OCI-LY1 (cell line): ENCODE measurements at regions not wholly inside any gene's neighbourhood (a gene's known extent, or its start where the extent isn't known, plus 50 kb on each side); places are given as distances from the start of the nearest gene placed in this dataset.

Experiments used
- H2AFZ ChIP-seq: fragments of 200-600 bp; sonication (generic), shearing (Covaris generic); 2 replicates; pipeline ENCODE4 v1.6.0; 2014; ENCODE audit warnings: antibody characterized with exemption, mild to moderate bottlenecking, low read length
- H3F3A ChIP-seq: fragments of 200-600 bp; sonication (generic), shearing (Covaris generic); 2 replicates; pipeline ENCODE4 v1.6.0; 2014; ENCODE audit warnings: mild to moderate bottlenecking, antibody characterized with exemption, low read length, moderate library complexity; ENCODE audit not compliant: insufficient read depth
- H3K27ac ChIP-seq: fragments of 200-600 bp; sonication (generic); 2 replicates; pipeline ENCODE4 v1.5.1; 2014; ENCODE audit warnings: low read length, mixed run types, mild to moderate bottlenecking, low read depth; ENCODE audit not compliant: poor library complexity, severe bottlenecking
- H3K27me3 ChIP-seq: fragments of 200-600 bp; sonication (generic); 2 replicates; pipeline ENCODE4 v1.6.0; 2014; ENCODE audit warnings: antibody characterized with exemption, mild to moderate bottlenecking, low read length, moderate library complexity; ENCODE audit not compliant: insufficient read depth
- H3K36me3 ChIP-seq: fragments of 200-600 bp; sonication (generic); 2 replicates; pipeline ENCODE4 v1.6.1; 2014; ENCODE audit warnings: mild to moderate bottlenecking, antibody characterized with exemption, low read length, moderate library complexity, mixed read lengths; ENCODE audit not compliant: insufficient read depth
- H3K4me1 ChIP-seq: fragments of 200-600 bp; sonication (generic); 2 replicates; pipeline ENCODE4 v1.5.1; 2014; ENCODE audit warnings: mild to moderate bottlenecking, low read length, moderate library complexity; ENCODE audit not compliant: insufficient read depth, severe bottlenecking
- H3K4me2 ChIP-seq: fragments of 200-600 bp; sonication (generic), shearing (Covaris generic); 2 replicates; pipeline ENCODE4 v1.6.1; 2014; ENCODE audit warnings: low read length
- H3K4me3 ChIP-seq: fragments of 200-600 bp; sonication (generic); 2 replicates; pipeline ENCODE4 v1.5.1; 2014; ENCODE audit warnings: low read length, low read depth, mild to moderate bottlenecking, mixed read lengths; ENCODE audit not compliant: poor library complexity, severe bottlenecking
- H3K79me2 ChIP-seq: fragments of 200-600 bp; shearing (Covaris generic); 2 replicates; pipeline ENCODE4 v1.6.1; 2016; ENCODE audit warnings: mixed run types, low read length, mixed read lengths; ENCODE audit not compliant: insufficient read depth
- H3K9ac ChIP-seq: fragments of 200-600 bp; sonication (generic), shearing (Covaris generic); 2 replicates; pipeline ENCODE4 v1.6.1; 2014; ENCODE audit warnings: mild to moderate bottlenecking, low read length, mixed read lengths
- H3K9me2 ChIP-seq: fragments of 200-600 bp; sonication (generic), shearing (Covaris generic); 2 replicates; pipeline ENCODE4 v1.6.1; 2014; ENCODE audit warnings: low read depth, mild to moderate bottlenecking, low read length, mixed read lengths
- H3K9me3 ChIP-seq: fragments of 200-600 bp; shearing (Covaris generic); 2 replicates; pipeline ENCODE4 v1.6.1; 2014; ENCODE audit warnings: low read length, mixed read lengths
- H4K20me1 ChIP-seq: fragments of 200-600 bp; sonication (generic), shearing (Covaris generic); 2 replicates; pipeline ENCODE4 v1.6.0; 2016; ENCODE audit warnings: mild to moderate bottlenecking, low read length; ENCODE audit not compliant: insufficient read depth
- CTCF ChIP-seq: fragments of 200-600 bp; sonication (generic), shearing (Covaris generic); IDR thresholded peaks from 2 replicates; pipeline ENCODE4 v1.5.1; 2017; ENCODE audit warnings: mild to moderate bottlenecking, antibody characterized with exemption, low read length, moderate library complexity, mixed read lengths
- EZH2 ChIP-seq: fragments of 200-600 bp; sonication (generic), shearing (Covaris generic); IDR thresholded peaks from 2 replicates; pipeline ENCODE4 v1.8.0; 2017; ENCODE audit warnings: borderline replicate concordance, mixed run types, mild to moderate bottlenecking, antibody characterized with exemption, low read length, moderate library complexity, mixed read lengths

- TF ChIP-seq CTCF (no peak), EZH2 (no peak)
- Histone ChIP-seq H3K4me2 (no peak overlapping the region), H3K4me3 (no peak overlapping the region), H3K9ac (no peak overlapping the region), H3K79me2 (no peaks in the 10 kb centered on the region), H3F3A (no peaks in the 10 kb centered on the region), H3K27ac (no peak overlapping the region), H3K4me1 (no peaks in the 10 kb centered on the region), H3K9me2 (no peaks in the 10 kb centered on the region), H3K27me3 (no peaks in the 10 kb centered on the region), H4K20me1 (no peaks in the 10 kb centered on the region), H3K36me3 (no peaks in the 10 kb centered on the region), H2AFZ (no peak overlapping the region), H3K9me3 (no peaks in the 10 kb centered on the region)
Observed at GRCh38 chr5:89105836-89106235, 222.9 kb upstream of the MEF2C start.

GRCh38 chr5:89105171-89105695, 222.2 kb upstream of the MEF2C start:
- TF ChIP-seq CTCF (no peak), EZH2 (no peak)
- no peak overlapping the region for H3K9ac ChIP-seq
- no peak overlapping the region for H3K4me3 ChIP-seq
- no peaks in the 10 kb centered on the region for H3K79me2 ChIP-seq
- H3K9me2 ChIP-seq: no peaks in the 10 kb centered on the region
- H3K36me3 ChIP-seq: no peaks in the 10 kb centered on the region
- H3F3A ChIP-seq: no peaks in the 10 kb centered on the region
- no peaks in the 10 kb centered on the region for H4K20me1 ChIP-seq
- no peaks in the 10 kb centered on the region for H3K9me3 ChIP-seq
- no peak overlapping the region for H2AFZ ChIP-seq
- H3K4me1 ChIP-seq: no peaks in the 10 kb centered on the region
- H3K27ac ChIP-seq: no peak overlapping the region
- no peaks in the 10 kb centered on the region for H3K27me3 ChIP-seq
- H3K4me2 ChIP-seq: no peak overlapping the region

- Histone ChIP-seq H3K9me3 (no peaks in the 10 kb centered on the region), H3K4me3 (no peak overlapping the region)
- TF ChIP-seq EZH2: no peak
- TF ChIP-seq CTCF: no peak
Observed at GRCh38 chr5:89098199-89098756, 215.3 kb upstream of the MEF2C start.

More at GRCh38 chr5:89098199-89098756, 215.3 kb upstream of the MEF2C start:
- Histone ChIP-seq H3K79me2 (no peaks in the 10 kb centered on the region), H3F3A (no peaks in the 10 kb centered on the region), H3K27me3 (no peaks in the 10 kb centered on the region), H3K4me2 (no peak overlapping the region), H3K4me1 (no peaks in the 10 kb centered on the region), H2AFZ (no peak overlapping the region), H4K20me1 (no peaks in the 10 kb centered on the region), H3K36me3 (no peaks in the 10 kb centered on the region), H3K9me2 (no peaks in the 10 kb centered on the region), H3K27ac (no peak overlapping the region), H3K9ac (no peak overlapping the region)
